GM21576 (cell line): ENCODE measurements at regions not wholly inside any gene's neighbourhood (a gene's known extent, or its start where the extent isn't known, plus 50 kb on each side); places are given as distances from the start of the nearest gene placed in this dataset.
"Not testable (repeated sequence)": the region's sequence is repeated elsewhere in the genome, so short reads cannot be mapped to it uniquely, and the experiment has no call there.

ENCODE experiments used
- ATAC-seq: cut with Tn5 transposase; IDR thresholded peaks from one replicate; pipeline ENCODE4 v1.9.1; 2021; ENCODE audit warnings: mild to moderate bottlenecking, moderate library complexity; ENCODE audit not compliant: unreplicated experiment

DNA sequence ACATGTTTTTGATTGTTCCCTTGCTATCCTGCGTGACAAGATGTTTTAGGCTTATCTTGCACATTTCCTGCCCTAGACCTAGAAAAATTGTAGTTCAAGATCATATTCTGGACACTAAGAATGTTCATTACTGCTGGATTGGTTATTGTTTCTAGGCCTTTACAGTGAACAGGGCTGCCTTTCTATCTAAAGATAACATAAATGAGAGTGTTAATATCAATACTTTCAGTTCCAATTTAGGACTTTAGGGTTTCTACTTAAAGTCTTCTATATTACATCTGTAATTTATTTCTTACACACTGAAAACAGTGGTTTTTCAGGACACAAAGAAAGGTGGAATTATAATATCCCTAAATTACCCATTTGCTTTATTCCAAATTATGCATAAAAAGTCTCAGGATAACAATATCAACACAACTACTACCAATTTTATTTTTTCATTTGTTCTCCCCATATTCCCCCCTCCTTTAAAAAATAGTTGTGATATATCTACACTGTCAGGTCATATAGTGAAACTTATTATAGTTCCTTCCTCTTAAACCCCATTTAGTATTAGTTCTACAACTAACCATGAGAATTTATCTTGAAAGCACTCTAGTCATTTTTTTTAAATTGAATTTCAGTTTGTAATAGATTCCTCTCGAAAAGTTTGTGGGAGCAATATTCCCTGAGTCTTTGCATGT, 293.9 kb upstream of the RIOK2 start:
- peak; percentile 62 for ATAC-seq

DNA sequence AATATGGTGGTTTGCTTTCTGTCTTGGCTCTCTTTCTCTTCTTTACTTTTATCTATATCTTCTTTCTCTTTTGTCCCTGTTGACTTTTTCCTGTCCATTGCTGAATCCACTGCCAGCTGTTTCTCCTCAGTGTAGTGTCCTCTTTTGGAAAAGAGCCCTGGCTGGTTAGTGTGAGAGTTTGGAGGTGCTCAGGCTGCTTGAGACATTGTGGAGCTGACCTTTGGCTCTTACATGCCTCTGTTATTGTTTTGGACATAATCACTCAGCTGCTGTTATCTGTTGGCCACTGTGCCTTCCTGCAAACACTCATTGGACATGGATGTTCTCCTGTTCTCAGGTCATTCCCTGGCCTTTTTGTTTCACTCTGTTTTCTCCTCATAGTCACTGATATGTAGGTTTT, 295.4 kb upstream of the RIOK2 start:
- ATAC-seq, result no peak

DNA sequence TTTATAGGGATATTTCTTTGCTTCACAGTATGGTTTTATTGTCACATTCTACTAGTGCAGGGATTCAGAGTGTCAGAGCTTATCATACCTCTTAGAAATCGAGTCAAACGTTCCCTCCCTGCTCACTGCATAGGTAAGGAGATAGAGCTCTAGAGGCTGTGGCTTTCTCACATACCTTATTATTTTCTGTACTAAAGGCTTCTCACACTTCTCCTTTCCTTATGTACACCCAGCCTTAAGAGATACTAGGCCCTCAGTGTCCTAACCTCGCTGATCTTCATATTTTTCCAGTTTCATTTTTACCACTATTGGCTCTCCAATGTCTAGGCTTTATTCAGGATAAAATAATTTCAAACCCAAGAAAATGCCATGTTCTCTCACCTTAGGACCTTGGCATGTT, 297.3 kb upstream of the RIOK2 start:
- no peak for ATAC-seq

DNA sequence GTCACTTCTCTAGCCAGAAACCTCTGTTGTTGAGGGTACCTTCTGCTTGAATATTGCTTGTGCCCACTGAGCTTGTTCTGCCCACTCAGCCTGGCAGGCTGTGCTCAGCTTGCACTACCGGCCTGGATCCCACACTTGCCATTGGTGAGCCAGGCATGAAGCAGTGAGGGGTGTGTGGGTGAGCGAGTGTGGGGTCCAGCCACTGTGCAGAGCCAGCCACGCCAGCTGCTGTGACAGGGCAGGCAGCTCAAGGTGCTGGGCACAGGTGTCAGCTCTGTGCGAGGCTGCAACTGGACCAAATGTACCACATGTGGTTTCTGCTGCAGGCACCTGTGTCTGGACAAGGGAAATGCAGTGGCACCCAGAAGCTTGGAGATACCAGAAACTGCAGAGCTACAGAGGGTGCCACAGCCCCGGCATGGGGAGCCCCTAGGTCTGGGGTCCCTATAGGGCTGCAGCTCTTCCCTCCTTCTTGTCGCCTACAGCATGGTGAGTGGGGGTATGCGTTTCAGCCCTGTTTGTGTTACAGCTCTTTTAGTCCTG, 305.1 kb upstream of the RIOK2 start:
- ATAC-seq, result no peak

DNA sequence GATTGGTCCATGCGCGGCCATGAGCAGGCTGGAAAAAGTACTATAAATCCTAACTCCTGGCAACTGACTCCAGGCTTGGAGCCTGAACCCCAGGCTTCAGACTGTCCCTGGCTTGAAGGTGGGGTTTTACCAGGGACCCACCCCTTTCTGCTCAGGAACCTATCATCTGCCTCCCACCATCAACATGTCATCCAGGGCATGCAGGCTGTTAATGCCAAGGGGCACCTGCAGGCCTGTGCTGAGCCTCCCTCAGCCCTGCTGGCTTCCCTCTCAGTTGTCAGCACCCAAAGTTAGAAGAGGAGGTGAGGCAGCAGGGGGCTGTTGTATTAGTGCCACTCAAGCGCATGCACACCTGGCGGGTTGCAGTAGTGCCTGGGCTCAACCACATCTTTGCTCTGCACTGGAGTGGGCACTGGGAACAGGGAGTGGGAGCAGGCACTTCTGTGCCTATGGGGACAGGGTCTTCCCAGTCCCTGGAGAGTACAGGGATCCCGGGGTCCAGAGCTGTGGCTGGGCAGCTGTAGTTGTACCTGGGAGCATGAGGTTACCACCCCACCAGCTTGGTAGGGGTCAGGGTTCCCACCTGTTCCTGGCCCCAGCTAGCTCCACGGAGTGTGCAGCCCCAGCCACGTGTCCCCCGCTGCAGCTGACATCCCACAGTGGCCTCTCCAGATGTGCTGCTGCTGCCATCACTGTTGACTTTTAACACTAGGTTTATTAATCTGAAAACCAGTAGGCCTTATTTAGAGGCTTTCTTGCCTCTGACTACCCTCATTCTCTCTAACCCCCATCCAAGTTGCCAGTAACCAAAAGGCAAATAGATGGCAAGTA, 306.2 kb upstream of the RIOK2 start:
- no peak for ATAC-seq

DNA sequence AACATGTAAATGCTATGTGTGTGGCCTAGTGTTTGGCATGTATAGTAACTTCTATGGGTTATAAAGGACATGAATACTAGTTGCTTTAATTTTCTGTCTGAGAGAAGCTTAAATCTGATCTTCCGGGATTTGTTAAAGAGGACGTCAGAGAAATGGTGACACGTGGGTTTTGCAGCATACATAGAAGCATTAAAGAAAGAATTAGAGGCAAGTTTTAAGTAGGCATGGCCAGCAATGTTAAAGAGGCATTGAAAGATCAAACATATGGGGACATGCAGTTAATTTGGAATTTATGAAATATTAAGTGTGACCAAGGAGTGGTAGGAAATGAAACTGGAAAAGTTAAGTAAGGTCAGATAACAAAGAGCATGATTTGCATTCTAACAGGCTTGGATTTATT, 311.4 kb upstream of the RIOK2 start:
- no peak for ATAC-seq

DNA sequence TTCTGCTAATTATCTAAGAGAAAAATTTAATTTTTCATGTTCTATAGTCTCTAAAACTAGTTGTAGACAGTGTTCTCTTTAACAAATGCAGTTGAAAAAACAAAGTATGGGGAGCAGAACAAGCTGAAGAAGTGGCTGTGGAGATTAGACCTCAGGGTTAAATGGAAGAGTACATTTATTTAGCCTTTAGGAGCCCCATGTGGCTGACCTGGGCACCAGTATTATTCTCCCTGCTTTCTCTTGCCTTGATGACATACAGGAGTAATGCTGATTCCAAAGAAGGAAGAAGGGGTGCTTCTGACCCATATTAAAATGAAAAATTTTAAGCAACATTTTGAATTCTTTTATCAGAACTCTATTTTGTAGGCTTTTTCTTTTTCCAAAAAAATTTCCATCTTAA, 312.3 kb upstream of the RIOK2 start:
- ATAC-seq, result no peak

DNA sequence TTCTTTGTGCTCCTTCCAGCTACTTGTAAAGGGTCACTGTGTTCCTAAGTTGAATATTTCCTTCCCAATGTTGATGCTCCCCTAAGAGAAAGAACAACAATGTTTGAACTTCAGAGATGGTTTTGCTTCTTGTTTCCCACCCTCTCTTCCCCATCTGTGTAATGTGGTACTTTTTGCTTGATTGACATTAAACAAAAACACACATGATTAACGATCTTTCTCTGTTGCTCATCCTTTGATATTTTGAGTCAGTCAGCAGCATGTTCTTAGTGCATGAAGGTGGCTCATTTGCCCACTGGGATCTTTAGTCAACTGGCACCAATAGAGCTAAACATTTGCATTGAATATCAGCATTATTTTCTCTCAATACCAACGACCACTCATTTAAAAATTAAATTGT, 313.0 kb upstream of the RIOK2 start:
- no peak for ATAC-seq

DNA sequence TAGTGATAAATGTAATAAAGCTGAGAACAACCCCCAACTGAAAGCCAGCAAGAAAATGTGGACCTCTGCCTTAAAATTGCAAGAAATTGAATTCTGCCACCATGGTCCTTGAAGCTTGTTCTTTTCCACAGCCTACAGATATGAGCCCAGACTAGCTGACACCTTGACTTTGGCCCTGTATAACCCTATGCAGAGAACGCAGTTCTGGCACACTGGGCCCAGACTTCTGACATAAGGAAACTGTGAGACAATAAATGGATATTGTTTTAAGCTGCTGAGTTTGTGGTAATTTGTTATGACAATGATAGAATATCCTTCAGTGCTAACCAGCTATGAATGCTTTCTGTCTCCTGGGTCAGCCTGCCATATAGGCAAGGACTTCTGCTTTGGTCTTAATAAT, 315.6 kb upstream of the RIOK2 start:
- ATAC-seq, result no peak

DNA sequence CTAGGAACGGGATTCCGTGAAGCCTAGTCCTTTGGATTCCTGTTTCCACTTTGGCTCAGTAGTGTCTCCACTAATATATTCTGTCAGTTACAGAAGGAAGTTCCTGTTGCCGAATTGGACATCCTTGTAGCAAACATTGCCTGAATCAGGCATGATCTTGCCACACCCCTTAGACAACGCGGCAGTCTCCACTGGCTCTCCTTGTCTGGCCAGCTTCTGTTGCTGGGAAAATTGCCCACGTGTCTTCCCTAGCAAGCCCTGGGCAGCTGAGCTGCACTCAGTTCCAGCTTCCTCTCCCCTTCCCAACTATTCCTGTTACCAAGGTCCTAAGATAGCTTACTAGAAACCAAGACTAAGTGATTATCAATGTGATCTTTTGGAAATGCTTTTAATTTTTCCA, 316.6 kb upstream of the RIOK2 start:
- ATAC-seq, result no peak

DNA sequence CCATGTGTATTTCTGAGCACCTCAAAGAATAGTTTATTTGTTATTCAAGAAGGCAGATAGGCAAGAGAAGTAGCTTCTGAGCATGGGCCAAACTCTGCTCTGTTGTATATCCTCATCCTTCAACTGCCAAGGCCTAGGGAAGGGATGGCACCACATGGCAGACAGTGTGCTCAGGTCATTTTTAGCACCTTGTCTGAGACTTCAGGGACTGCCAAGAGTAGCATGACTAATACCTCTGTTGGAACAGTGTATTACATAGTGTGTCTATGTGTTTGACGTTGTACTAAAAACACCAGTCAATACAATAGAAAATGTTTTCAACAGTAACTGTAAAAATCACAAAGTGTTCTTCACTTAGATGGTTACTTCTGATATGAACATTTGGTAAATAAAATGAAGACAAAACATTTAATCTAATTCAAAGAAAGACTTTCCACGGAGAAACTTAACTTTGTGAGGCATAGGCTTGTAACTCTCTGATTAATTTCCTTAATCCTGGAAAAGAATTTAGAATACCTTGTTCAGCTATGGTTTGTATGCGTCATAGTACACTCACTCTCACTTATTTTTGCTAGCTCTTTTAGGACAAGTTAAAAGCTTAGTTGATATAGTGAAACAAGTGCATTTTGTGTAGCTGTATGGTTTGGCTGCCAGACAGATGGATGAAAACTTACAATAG, 318.4 kb upstream of the RIOK2 start:
- ATAC-seq, result no peak

DNA sequence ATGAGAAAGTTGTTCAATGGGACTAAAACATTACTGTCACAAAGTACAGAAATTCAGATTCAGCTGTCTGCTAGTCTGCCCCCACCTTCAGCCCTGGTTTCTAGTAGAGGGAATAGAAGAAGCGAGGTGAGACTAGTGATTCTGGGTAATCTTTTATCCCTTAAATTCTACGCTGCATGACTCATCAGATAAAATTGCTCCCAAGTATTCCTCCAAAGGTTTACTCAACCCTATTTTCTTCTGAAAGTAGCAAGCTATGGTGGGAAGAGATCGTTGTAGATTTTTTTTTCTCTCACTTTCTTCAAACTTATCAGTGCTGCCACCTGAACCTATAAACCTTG, 318.9 kb upstream of the RIOK2 start:
- no peak for ATAC-seq

DNA sequence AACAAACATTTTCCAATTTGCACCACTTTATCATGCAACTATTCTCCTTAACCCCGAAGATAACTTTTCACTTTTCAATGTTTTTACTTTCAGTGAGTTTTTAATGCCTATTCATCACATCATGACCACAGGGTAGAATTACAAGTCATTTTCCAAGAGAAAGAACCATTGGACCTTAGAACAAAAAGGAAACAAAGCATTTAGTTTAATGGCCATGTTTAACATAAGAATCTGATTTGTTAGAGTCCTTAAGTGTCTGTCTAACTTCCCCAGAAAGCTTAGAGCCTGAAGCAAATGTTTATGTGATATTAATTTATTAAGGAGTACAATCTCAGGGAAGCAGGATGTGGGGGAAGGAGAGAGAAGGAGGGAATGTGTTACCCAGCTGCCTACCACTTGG, 325.8 kb upstream of the RIOK2 start:
- ATAC-seq, result no peak

DNA sequence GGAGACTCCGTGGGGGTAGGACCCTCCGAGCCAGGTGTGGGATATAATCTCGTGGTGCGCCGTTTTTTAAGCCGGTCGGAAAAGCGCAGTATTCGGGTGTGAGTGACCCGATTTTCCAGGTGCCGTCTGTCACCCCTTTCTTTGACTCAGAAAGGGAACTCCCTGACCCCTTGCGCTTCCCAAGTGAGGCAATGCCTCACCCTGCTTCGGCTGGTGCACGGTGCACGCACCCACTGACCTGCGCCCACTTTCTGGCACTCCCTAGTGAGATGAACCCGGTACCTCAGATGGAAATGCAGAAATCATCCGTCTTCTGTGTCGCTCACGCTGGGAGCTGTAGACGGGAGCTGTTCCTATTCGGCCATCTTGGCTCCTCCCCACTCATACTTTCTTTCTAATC, 336.5 kb upstream of the RIOK2 start:
- ATAC-seq, result not testable (repeated sequence)

DNA sequence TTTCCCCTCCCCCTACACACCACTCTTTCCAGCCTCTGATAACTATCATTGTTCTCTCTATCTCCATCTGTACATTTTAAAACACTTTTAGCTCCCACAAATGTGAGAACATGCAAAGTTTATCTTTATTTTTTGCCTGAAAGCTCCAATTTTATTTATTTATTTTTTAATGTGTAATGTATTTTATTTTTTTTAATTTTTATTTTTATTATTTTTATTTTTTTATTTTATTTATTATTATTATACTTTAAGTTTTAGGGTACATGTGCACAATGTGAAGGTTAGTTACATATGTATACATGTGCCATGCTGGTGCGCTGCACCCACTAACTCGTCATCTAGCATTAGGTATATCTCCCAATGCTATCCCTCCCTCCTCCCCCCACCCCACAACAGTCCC, 340.3 kb upstream of the RIOK2 start:
- ATAC-seq, result not testable (repeated sequence)

DNA sequence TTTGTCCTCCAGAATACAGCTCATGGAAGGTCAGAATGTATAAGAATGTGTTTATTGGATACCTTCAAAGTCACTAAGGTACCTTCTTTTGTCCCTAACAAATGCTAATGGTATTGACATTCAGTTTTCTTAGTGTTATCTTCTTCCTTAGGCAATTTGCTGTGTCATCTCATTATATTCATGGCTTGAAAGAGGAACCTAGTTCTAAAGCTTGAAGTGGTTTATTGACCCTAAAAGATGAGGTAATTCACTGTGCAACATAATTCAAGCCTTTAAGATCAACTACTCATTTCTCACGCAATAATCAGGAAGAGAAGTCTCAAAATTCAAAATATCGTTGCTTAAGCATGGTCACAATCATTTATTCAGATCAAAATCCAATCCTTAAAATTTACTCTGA, 342.7 kb upstream of the RIOK2 start:
- ATAC-seq, result no peak

DNA sequence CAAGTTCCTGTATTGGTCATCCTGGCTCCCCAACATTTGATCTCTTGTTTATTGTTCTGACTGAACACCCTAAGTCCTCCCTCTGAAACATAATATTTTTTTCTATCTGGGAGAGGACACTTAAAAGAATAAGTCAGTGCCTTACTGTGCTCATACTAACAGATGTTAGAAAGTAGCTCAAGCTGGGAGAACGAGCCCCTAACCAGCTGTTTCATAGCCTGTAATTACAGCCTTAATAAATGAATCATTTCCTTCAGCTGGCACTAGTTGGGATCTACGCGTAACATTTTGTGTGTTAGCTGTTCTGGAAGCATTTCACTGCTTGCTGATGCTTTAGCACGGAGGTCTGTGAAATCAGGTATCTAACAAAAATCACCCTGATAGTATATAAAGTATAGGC, 345.9 kb upstream of the RIOK2 start:
- no peak for ATAC-seq

DNA sequence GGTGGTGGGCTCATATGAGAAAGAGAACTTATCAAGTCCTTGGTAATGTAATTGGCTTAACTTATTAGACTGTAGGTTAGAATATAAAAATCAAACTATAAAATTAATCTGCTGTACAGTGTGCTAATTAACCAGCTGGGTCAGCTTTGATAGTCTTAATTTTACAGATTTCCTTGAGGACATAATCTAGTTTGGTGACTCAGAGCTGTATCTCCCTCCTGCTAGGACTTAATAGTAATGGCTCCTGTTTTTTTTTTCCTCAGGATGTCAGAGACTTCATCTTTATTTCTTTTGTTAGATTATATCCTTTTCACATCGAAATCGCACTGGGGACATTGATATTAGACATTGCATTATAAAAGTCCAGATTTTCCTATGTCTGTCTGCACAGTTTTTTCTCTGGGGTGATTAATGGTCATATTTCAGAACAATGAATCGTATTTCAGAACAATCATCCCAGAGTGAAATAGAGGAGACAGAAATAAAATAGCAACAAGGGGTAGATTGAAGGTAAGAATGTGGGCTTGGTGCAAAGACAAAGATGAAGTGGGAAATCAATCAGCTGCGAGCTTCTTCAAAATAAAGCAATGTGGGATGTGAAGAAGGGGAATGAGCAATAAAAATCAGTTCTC, 346.4 kb upstream of the RIOK2 start:
- no peak for ATAC-seq

DNA sequence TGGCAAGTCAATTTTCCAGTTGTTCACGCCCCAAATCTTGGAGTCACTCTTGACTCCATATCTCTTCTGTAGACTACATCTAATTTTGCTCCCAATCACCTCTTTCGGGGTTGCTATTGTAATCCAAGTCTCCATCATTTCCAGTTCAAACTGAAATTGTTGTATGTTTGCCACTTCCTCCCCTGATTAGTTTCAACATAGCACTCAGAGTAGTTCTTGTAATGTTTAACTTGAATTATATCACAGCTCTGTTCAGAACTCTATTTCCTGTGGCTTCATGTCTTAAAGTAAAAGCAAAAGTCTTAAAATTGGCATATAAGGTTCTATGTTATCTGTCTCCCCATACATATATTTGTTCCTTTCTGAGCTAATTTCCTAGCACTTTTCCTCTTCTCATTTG, 348.5 kb upstream of the RIOK2 start:
- peak; percentile 76 for ATAC-seq

DNA sequence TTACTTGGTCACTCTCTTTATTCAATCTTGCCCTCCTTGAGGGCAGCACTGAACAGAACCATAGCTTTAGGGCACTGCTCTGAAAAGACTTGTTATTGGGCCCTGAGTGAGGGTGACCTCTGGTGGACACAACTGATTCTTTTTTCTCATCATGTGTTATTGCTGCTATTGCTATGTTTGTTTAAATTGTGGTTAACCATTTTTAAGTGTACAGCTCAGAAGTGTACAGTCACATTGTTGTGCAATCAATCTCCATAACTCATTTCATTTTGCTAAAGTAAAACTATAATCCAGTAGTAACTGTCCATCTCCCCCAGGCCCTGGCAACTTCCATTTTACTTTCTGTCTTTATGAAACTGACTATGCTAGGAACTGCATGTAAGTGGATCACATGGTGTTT, 351.1 kb upstream of the RIOK2 start:
- peak; percentile 61 for ATAC-seq

DNA sequence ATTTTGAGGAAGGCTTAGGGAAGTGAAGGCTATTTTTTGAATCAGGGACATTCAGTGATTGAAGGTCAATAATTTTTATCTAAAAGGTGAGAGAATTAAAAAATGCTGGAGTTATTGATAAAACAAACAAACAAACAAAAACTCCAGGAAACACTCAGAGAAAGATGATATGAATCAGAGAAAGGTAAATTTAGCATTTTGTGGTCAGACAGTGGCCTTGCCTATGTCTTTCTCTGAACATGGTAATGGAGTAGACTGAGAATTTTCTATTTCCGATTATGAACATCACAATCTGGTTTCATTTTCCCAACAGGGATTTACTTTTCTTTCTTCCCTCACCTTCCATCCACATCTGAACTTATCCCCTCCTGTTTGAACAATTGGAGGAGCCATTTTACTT, 353.6 kb upstream of the RIOK2 start:
- no peak for ATAC-seq
